K562 (cell line): ENCODE measurements at regions not wholly inside any gene's neighbourhood (a gene's known extent, or its start where the extent isn't known, plus 50 kb on each side); places are given as distances from the start of the nearest gene placed in this dataset.

ENCODE experiments used
- BACH1 ChIP-seq: fragments of 200-800 bp; sonication (Bioruptor generic); IDR thresholded peaks from 2 replicates; pipeline ENCODE4 v1.6.1; 2016; ENCODE audit warnings: missing genetic modification characterization, missing compliant biosample characterization
- CUX1 ChIP-seq: fragments of 200-800 bp; sonication (Bioruptor generic); IDR thresholded peaks from 2 replicates; pipeline ENCODE4 v1.6.1; 2016; ENCODE audit warnings: missing genetic modification characterization, missing compliant biosample characterization
- ELF2 ChIP-seq: fragments of 250-450 bp; sonication (Bioruptor Pico); IDR thresholded peaks from 2 replicates; pipeline ENCODE4 v1.5.0; 2021; ENCODE audit warnings: mild to moderate bottlenecking
- ETS2 ChIP-seq: IDR thresholded peaks from 2 replicates; pipeline ENCODE4 v1.6.1; 2016; ENCODE audit warnings: borderline replicate concordance, missing genetic modification characterization, mild to moderate bottlenecking, moderate library complexity, missing compliant biosample characterization; ENCODE audit not compliant: poor library complexity, severe bottlenecking
- FOSL1 ChIP-seq: fragments of 200-800 bp; sonication (Bioruptor generic); conservative IDR thresholded peaks from 2 replicates; pipeline ENCODE4 v1.6.1; 2016; ENCODE audit warnings: missing genetic modification characterization, missing compliant biosample characterization
- HNRNPL ChIP-seq: fragments of 200-400 bp; formaldehyde crosslinking; IDR thresholded peaks from 2 replicates; pipeline ENCODE4 v1.6.1; 2017; ENCODE audit warnings: low read depth, mild to moderate bottlenecking, low read length
- KDM1A ChIP-seq, 2 experiments: fragments of 450-650 bp; IDR thresholded peaks; 2 replicates each; pipeline ENCODE4 v1.6.1; 2016; ENCODE audit warnings: mild to moderate bottlenecking in 2 of 2
- MYBL2 ChIP-seq, 2 experiments: fragments of 450-650 bp in 1 of 2; sonication (generic) in 1 of 2; formaldehyde crosslinking in 1 of 2; IDR thresholded peaks; 2 replicates each; pipeline versions ENCODE4 v1.6.1 to v1.8.1; 2017 to 2022; ENCODE audit warnings: borderline replicate concordance in 1 of 2, inconsistent platforms in 1 of 2, low read depth in 1 of 2, mild to moderate bottlenecking in 1 of 2, missing genetic modification reagents in 1 of 2, moderate library complexity in 1 of 2
- NFRKB ChIP-seq: fragments of 450-650 bp; IDR thresholded peaks from 2 replicates; pipeline ENCODE4 v1.6.1; 2016; ENCODE audit warnings: low read depth
- POLR2AphosphoS2 ChIP-seq: IDR thresholded peaks from 2 replicates; pipeline ENCODE4 v1.6.1; 2012; ENCODE audit warnings: low read length, improper control_type of control experiment
- POLR3G ChIP-seq: IDR thresholded peaks from 2 replicates; pipeline ENCODE4 v1.6.1; 2011; ENCODE audit not compliant: insufficient read length, insufficient replicate concordance; ENCODE audit errors: extremely low read depth
- SMARCA5 ChIP-seq: fragments of 450-650 bp; IDR thresholded peaks from 2 replicates; pipeline ENCODE4 v1.6.1; 2016
- THAP7 ChIP-seq: fragments of 250-450 bp; sonication (Bioruptor Pico); IDR thresholded peaks from 2 replicates; pipeline ENCODE4 v1.5.0; 2021
- ZBTB12 ChIP-seq: fragments of 250-450 bp; sonication (Bioruptor Pico); IDR thresholded peaks from 2 replicates; pipeline ENCODE4 v1.4.0; 2020
- ZBTB8A ChIP-seq: fragments of 450-650 bp; IDR thresholded peaks from 2 replicates; pipeline ENCODE4 v1.6.1; 2018; ENCODE audit warnings: mild to moderate bottlenecking, moderate library complexity; ENCODE audit not compliant: partially characterized antibody
- ZHX1 ChIP-seq: fragments of 150-350 bp; conservative IDR thresholded peaks from 2 replicates; pipeline ENCODE4 v1.6.1; 2014; ENCODE audit warnings: low read length
- ZNF23 ChIP-seq: fragments of 250-450 bp; sonication (Bioruptor Pico); IDR thresholded peaks from 2 replicates; pipeline ENCODE4 v1.4.0; 2020; ENCODE audit warnings: mild to moderate bottlenecking
- ZNF583 ChIP-seq: fragments of 250-450 bp; sonication (Bioruptor Pico); IDR thresholded peaks from 2 replicates; pipeline ENCODE4 v1.4.0; 2020

- peak; percentile 32 for TF ChIP-seq ETS2 (tag)
- TF ChIP-seq ZNF23 (CRISPR knock-in tag), result no peak
- no peak for TF ChIP-seq ZBTB8A
- TF ChIP-seq CUX1, result no peak
- no peak for TF ChIP-seq POLR2AphosphoS2
- no peak for TF ChIP-seq HNRNPL
- no peak for TF ChIP-seq FOSL1 (tag)
- no peak for TF ChIP-seq SMARCA5
- 0 out of 2 replicates have a peak, but pooled peaks have one; percentile 31 for TF ChIP-seq THAP7 (CRISPR knock-in tag)
- no peak for TF ChIP-seq BACH1 (tag)
- no peak for TF ChIP-seq ZNF583 (CRISPR knock-in tag)
- TF ChIP-seq MYBL2 (IDR thresholded peaks at IDR 0.05; ENCODE audit: low read depth), result no peak
- peak; percentile 62; the same call in 1 of the 2 replicates for TF ChIP-seq MYBL2 (CRISPR knock-in tag; IDR thresholded peaks at IDR 0.05; ENCODE audit: borderline replicate concordance)
- TF ChIP-seq ELF2, result no peak
- TF ChIP-seq KDM1A (IDR thresholded peaks at IDR 0.05), result no peak
- TF ChIP-seq POLR3G, result no peak
- no peak for TF ChIP-seq NFRKB
- TF ChIP-seq ZBTB12 (CRISPR knock-in tag), result no peak
- TF ChIP-seq ZHX1, result no peak
These were observed 119.3 kb upstream of the SERPIND1 start (continued) for GRCh38 chr22:20654343-20655208.
